ENCODE measurements at regions not wholly inside any gene's neighbourhood (a gene's known extent, or its start where the extent isn't known, plus 50 kb on each side); places are given as distances from the start of the nearest gene placed in this dataset.
A peak's percentile ranks its signal among the peaks of the same experiment; 100 is the strongest.
"Not testable (repeated sequence)": the region's sequence is repeated elsewhere in the genome, so short reads cannot be mapped to it uniquely, and the experiment has no call there.

GRCh38 chr11:55431541-55431940 lies 63.8 kb downstream of the OR4A15 start:
- DNase-seq (ENCODE audit: low read depth), result not testable (repeated sequence)

- peak; percentile 41 for DNase-seq (ENCODE audit: low read depth)
These were observed 89.9 kb downstream of the OR4A15 start for GRCh38 chr11:55457641-55458040.

- not testable (repeated sequence) for DNase-seq (ENCODE audit: low read depth)
These were observed 92.1 kb downstream of the OR4A15 start for GRCh38 chr11:55459871-55460270.

- DNase-seq (ENCODE audit: low read depth), result no peak
These were observed 79.9 kb upstream of the OR4C15 start for GRCh38 chr11:55474321-55474720.

GRCh38 chr11:55481416-55481815 lies 72.9 kb upstream of the OR4C15 start:
- DNase-seq (ENCODE audit: low read depth), result no peak

GRCh38 chr11:55497068-55497467 lies 57.2 kb upstream of the OR4C15 start:
- no peak for DNase-seq (ENCODE audit: low read depth)

GRCh38 chr11:55501014-55501413 lies 53.3 kb upstream of the OR4C15 start:
- no peak for DNase-seq (ENCODE audit: low read depth)

- no peak for DNase-seq (ENCODE audit: low read depth)
These were observed 50.8 kb upstream of the OR4C15 start for GRCh38 chr11:55503449-55503848.

Data from myocyte (in vitro differentiated cells).